GM19324 (cell line): ENCODE measurements at regions not wholly inside any gene's neighbourhood (a gene's known extent, or its start where the extent isn't known, plus 50 kb on each side); places are given as distances from the start of the nearest gene placed in this dataset.
"Not testable (repeated sequence)": the region's sequence is repeated elsewhere in the genome, so short reads cannot be mapped to it uniquely, and the experiment has no call there.

ENCODE experiments used
- ATAC-seq: cut with Tn5 transposase; IDR thresholded peaks from one replicate; pipeline ENCODE4 v1.9.1; 2021; ENCODE audit warnings: mild to moderate bottlenecking, moderate library complexity; ENCODE audit not compliant: unreplicated experiment, low FRiP score

DNA sequence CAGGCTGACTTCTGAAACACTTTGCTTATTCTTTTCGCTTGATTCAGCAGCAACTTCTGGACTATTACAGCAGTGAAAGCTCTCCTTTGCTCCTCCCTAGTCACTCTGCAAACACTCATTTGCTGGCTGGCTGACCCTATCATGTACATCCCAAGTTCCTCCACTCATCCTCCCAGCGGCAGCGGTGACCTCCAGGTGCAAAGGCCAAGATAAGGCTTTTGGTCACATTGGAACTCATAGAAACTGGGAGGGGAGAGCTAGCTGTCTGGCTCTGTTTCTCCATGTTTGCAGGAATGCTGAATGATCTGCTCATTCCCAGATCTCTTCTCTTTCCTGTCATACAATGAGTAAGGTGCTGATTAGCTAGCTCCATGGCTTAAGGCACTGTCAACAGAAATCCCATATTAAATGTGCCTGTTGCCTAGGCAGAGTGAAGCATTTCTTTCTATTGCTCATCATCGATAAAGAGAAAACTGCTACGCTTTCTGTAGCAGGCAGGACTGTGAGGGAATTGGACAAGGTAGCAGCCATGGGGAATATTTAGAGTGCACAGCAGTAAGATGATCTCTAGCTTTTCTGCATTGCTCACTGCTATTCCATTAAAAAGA is 250.5 kb upstream of the PDE4D start:
- ATAC-seq, result no peak

GRCh38 chr5:60141119-60141518 is 247.6 kb upstream of the PDE4D start:
- no peak for ATAC-seq

GRCh38 chr5:60136841-60137240 is 243.3 kb upstream of the PDE4D start:
- no peak for ATAC-seq

DNA sequence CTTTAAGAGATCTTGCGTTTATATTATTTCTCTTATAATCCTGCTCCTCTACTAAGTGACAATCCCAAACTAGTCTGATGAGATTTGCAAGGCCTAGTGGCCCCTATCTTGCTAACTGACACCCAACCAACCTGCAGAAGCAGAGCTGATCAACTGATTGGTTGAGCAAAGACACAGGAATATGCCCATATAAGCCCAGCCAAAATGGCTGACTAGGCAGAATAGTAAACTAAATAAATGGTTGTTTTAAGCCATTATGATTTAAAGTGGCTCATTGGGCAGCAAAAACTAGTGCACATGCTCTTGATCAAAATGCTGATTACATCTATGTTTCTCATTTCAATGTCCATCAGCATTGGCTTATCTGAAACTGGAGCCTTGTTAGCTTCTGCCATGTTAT is 238.0 kb upstream of the PDE4D start:
- ATAC-seq, result no peak

- no peak for ATAC-seq
Observed at GRCh38 chr5:60125636-60126035, 232.1 kb upstream of the PDE4D start.

DNA sequence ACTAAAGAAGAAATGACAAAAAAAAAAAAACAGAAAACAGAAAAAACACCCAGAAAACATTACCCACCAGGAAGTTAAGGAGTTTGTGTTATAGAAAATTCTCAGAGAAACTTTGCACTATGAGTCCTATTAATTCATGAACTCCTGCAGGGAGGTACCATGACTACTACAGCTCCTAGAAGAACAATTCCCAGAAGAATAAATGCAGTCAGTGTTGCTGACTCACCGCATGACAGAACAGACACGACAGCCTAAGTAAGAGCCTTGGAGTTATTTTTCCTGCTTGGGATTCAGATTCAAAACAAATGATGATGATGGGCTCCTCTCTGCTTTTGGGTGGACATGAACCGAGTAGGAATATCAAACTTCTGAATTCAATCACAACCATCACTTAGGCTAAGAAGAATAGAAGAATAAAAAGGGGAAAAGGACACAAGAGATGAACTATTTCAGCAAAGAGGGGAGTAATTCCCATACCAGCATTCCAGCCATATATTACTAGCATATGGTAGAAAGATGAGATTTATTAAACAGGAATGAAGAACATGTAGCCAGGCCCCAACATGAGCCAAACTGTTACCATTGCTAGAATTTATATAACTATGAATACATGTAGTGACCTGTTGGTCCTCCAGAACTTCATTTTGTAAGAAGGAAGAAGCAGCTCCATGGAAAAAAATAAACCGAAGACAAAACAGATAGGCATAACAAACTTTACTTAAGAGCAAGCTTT is 209.6 kb upstream of the PDE4D start:
- ATAC-seq, result no peak

DNA sequence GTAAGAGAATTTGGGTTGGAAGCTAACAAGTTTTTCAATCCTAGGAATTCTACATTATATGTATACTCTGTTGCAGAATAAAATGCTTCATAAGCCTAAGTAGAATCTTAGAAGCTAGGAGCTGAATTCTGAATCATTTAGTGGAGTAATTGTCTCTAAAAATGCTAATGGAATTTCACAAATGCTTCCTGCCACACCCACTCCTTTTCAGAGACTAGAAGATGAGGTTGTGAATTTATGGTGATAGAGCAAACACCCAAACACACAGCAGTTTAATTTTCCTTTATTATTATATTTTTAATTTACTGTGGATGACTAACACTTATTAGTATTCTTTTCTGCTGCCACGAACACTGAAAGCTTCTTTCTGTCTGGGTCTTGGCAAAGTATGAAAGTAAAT is 208.0 kb upstream of the PDE4D start:
- ATAC-seq, result no peak

- ATAC-seq, result no peak
Observed at GRCh38 chr5:60092671-60093422, 199.3 kb upstream of the PDE4D start.

GRCh38 chr5:60086583-60086982 is 193.1 kb upstream of the PDE4D start:
- ATAC-seq, result no peak

DNA sequence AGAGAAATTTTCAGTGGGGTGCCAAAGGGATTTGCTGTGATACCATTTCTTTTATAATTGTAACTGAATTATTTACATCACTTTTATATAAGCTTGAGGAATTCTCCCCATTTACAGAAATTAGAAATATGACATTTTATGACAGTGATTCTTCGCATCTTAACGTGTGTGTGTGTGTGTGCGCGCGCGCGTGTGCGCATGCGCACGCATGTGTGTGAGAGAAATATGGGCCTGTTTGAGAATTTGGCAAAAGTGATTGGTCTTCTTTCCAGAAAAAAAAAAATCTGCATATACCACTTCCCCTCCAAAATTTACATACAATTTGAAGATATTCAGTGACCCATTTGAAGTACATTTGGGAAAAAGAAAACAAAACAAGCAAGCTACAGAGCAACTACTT is 190.7 kb upstream of the PDE4D start:
- ATAC-seq, result no peak

DNA sequence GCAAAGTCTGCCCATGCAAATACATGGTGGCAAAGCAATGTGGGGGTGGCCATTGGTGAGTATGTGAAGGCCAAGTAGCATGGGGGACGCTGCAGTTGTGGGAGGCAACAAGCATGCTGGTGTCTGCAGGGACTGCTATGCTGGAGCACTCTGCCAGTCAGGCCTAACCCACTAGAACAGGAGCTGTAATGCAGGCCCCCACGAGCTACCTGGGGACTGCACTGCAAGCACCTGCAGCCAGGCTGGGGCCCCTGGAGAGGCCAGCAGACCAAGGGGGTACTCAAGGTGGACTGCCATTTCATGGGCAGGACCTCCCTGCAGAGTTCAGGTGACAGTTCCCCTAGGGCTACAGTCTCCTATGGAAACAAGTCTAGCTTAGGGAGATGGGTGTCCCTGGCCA is 183.8 kb upstream of the PDE4D start:
- no peak for ATAC-seq

- no peak for ATAC-seq
Observed at GRCh38 chr5:60076746-60077145, 183.2 kb upstream of the PDE4D start.

DNA sequence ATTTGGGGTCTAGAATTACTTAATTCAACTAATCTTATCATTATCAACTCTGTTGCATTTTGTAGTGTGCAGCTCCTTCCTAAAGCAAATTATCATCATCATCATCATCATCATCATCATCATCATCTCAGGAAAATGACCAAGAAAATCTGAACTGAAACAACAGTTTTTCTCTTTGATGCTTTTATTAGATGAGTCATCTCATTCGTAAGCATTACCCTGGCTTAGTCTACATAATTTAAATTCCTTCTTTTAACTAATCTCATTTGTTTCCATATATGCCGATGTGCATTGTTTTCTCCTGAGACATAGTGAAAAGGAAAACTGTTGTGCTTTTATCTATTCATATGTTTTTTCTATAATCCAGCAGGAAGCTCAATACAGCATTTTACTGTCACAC is 173.0 kb upstream of the PDE4D start:
- ATAC-seq, result no peak

DNA sequence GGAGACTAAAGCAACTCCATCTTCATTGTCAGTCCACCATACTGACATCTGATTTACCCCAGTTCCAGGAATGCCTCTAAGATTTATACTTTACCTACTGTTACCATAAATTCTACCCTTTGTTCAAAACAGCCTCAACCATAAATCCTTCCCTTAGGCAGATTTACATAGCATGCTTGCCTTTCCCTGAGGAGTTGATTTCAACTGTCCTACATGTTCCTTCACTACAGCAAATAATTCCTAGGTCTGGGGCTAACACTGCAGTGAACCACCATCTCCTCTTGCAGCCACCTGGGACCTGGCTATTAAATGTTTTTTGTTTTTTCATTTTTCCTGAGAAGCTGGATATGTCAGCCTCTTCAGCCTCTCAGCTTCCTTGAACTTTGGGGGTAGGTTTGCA is 166.9 kb upstream of the PDE4D start:
- ATAC-seq, result no peak

DNA sequence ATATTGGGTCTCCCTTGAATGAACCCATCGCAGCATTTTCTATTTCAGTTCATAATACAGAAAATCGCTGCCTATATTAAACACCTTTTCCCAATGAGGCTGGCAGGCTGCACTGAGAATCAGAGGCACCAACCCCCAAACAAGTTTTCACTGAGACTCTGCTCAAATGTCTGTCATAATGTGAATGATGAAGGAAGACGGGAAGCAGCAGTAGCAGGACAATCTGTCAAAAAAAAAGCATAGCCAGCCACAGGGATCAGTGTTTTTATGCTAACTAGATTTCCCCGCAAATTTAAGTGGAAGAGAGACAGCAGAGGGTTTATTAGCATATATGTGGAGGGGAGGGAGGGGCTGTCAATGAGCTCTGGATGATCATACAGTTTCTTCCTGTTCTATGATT is 162.7 kb upstream of the PDE4D start:
- no peak for ATAC-seq

DNA sequence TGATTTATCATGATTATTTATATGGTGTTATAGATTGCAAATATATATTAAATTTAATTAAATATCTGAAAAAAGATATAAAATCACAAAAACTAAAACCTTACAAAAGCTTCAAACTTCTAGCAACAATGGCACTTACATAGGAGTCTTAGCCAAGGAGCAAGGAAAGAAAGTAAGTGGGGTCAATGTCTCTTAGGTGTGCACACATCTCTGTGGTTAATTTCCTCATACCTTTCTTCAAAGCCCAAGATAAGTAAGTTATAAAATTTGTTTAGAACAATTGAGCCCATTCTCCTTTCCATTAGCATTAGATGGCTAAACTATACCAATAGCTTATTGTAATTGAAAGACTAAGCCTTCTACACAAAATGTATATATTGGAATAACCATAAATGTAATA is 161.6 kb upstream of the PDE4D start:
- no peak for ATAC-seq

GRCh38 chr5:60041996-60042664 is 148.6 kb upstream of the PDE4D start:
- ATAC-seq, result not testable (repeated sequence)

DNA sequence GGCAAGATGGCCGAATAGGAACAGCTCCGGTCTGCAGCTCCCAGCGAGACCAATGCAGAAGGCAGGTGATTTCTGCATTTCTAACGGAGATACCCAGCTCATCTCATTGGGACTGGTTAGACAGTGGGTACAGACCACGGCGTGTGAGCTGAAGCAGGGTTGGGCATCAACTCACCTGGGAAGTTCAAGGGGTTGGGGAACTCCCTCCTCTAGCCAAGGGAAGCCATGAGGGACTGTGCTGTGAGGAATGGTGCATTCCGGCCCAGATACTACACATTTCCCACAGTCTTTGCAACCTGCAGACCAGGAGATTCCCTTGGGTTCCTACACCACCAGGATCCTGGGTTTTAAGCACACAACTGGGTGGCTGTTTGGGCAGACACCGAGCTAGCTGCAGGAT is 148.0 kb upstream of the PDE4D start:
- ATAC-seq, result not testable (repeated sequence)

GRCh38 chr5:60036192-60036938 is 142.8 kb upstream of the PDE4D start:
- no peak for ATAC-seq

DNA sequence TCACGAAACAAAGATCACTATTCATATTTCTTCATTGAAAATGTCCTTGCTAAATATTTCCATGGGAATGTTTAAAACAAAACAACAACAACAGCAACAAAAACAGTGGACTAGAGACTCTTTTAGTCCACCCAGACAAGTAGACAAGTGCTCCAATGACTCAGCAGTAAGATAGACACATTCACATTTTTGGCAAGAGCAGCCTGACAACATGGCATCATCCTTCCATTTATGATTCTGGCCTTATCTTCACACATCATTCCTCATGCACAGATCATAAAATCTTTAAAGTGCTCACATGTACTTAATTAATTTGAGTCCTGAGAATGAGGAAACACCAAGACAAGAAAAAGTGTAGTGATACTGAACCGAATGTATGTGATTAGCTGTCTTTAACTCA is 132.6 kb upstream of the PDE4D start:
- ATAC-seq, result no peak

DNA sequence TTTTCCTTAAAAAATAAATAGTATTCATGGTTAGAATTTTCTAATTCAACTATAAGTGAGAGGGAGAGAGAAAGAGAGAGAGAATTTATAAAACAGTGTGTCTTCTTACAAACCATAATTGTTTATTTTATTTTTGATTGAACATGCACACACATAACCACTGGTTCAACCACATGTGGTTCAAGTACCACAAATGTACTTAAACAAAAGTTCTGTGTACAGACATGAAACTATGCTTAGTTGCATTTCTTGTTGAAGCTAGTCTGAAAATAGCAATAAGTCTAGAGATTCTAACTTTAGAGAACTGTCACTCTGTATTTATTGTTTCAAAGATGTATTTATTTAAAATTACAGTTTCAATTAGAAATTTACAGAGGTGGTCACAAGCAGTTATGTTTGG is 130.6 kb upstream of the PDE4D start:
- ATAC-seq, result no peak
